A549 (cell line): ENCODE measurements at regions not wholly inside any gene's neighbourhood (a gene's known extent, or its start where the extent isn't known, plus 50 kb on each side); places are given as distances from the start of the nearest gene placed in this dataset.
"Not testable (repeated sequence)": the region's sequence is repeated elsewhere in the genome, so short reads cannot be mapped to it uniquely, and the experiment has no call there.

Source experiments
- HDAC2 ChIP-seq: fragments of 200-600 bp; sonication (generic); IDR thresholded peaks from 2 replicates; pipeline ENCODE4 v1.6.1; 2016
- JUNB ChIP-seq: fragments of >200 bp; sonication (Bioruptor Twin); formaldehyde crosslinking; IDR thresholded peaks from 2 replicates; pipeline ENCODE4 v1.6.1; 2016
- NR3C1 ChIP-seq: fragments of >200 bp; sonication (Bioruptor Twin); formaldehyde crosslinking; IDR thresholded peaks from 3 replicates; pipeline ENCODE4 v1.6.1; 2017
- POLR2A ChIP-seq: IDR thresholded peaks from 2 replicates; pipeline ENCODE4 v1.6.1; 2012; ENCODE audit warnings: mild to moderate bottlenecking, low read length
- SMC3 ChIP-seq: fragments of >200 bp; sonication (Bioruptor Twin); formaldehyde crosslinking; IDR thresholded peaks from 3 replicates; pipeline ENCODE4 v1.6.1; 2018; ENCODE audit warnings: inconsistent platforms
- TFCP2L1 ChIP-seq: fragments of 250-450 bp; sonication (Bioruptor Pico); IDR thresholded peaks from 2 replicates; pipeline ENCODE4 v1.5.0; 2021; ENCODE audit warnings: mild to moderate bottlenecking
- ZFP36 ChIP-seq: fragments of 450-650 bp; IDR thresholded peaks from 2 replicates; pipeline ENCODE4 v1.6.1; 2014; ENCODE audit warnings: borderline replicate concordance; ENCODE audit not compliant: partially characterized antibody
- TF ChIP-seq, protein P1 (sequence below): fragments of >200 bp; sonication (Bioruptor Twin); formaldehyde crosslinking; IDR thresholded peaks from 3 replicates; pipeline ENCODE4 v1.5.1; 2016
- TF ChIP-seq, protein P2 (sequence below): fragments of 450-650 bp; IDR thresholded peaks from 2 replicates; pipeline ENCODE4 v1.6.1; 2014; ENCODE audit warnings: antibody characterized with exemption

GRCh38 chr7:149355035-149355389 is 93.0 kb downstream of the ZNF783 start:
- not testable (repeated sequence) for TF ChIP-seq JUNB; TFCP2L1 (CRISPR knock-in tag); ZFP36; SMC3; HDAC2; NR3C1; POLR2A
- TF ChIP-seq, protein P1, sequence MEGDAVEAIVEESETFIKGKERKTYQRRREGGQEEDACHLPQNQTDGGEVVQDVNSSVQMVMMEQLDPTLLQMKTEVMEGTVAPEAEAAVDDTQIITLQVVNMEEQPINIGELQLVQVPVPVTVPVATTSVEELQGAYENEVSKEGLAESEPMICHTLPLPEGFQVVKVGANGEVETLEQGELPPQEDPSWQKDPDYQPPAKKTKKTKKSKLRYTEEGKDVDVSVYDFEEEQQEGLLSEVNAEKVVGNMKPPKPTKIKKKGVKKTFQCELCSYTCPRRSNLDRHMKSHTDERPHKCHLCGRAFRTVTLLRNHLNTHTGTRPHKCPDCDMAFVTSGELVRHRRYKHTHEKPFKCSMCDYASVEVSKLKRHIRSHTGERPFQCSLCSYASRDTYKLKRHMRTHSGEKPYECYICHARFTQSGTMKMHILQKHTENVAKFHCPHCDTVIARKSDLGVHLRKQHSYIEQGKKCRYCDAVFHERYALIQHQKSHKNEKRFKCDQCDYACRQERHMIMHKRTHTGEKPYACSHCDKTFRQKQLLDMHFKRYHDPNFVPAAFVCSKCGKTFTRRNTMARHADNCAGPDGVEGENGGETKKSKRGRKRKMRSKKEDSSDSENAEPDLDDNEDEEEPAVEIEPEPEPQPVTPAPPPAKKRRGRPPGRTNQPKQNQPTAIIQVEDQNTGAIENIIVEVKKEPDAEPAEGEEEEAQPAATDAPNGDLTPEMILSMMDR: not testable (repeated sequence)
- TF ChIP-seq, protein P2, sequence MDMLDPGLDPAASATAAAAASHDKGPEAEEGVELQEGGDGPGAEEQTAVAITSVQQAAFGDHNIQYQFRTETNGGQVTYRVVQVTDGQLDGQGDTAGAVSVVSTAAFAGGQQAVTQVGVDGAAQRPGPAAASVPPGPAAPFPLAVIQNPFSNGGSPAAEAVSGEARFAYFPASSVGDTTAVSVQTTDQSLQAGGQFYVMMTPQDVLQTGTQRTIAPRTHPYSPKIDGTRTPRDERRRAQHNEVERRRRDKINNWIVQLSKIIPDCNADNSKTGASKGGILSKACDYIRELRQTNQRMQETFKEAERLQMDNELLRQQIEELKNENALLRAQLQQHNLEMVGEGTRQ: not testable (repeated sequence)
